GM12874 (cell line): ENCODE measurements at regions not wholly inside any gene's neighbourhood (a gene's known extent, or its start where the extent isn't known, plus 50 kb on each side); places are given as distances from the start of the nearest gene placed in this dataset.

Experiments
- TF ChIP-seq, protein P1 (sequence below): IDR thresholded peaks from 2 replicates; pipeline ENCODE4 v1.5.1; 2011; ENCODE audit warnings: low read depth, mild to moderate bottlenecking, control low read depth, low read length, moderate library complexity; ENCODE audit not compliant: insufficient read depth

GRCh38 chr1:56218023-56218422 is 361.3 kb downstream of the PLPP3 start:
- TF ChIP-seq, protein P1, sequence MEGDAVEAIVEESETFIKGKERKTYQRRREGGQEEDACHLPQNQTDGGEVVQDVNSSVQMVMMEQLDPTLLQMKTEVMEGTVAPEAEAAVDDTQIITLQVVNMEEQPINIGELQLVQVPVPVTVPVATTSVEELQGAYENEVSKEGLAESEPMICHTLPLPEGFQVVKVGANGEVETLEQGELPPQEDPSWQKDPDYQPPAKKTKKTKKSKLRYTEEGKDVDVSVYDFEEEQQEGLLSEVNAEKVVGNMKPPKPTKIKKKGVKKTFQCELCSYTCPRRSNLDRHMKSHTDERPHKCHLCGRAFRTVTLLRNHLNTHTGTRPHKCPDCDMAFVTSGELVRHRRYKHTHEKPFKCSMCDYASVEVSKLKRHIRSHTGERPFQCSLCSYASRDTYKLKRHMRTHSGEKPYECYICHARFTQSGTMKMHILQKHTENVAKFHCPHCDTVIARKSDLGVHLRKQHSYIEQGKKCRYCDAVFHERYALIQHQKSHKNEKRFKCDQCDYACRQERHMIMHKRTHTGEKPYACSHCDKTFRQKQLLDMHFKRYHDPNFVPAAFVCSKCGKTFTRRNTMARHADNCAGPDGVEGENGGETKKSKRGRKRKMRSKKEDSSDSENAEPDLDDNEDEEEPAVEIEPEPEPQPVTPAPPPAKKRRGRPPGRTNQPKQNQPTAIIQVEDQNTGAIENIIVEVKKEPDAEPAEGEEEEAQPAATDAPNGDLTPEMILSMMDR, result no peak

DNA sequence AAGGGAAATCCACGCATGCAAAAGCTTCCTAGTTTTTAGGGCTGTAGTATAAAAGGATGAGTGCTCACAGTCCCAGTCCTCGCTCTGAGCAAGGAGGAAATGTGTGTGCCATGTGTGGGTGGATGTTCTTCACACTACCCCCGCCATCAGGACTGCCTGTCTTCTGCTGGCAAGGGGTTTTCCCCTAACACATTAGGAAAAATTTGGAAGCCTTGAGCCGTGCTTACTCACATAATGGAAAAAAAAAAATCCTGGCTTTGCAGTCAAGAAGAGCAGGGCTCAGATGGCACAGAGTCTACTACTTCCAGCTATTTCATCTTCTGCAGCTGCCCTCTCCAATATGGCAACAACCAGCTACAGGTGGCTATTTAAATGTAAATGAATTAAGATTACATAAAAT is 363.1 kb downstream of the PLPP3 start:
- TF ChIP-seq, protein P1, result no peak

GRCh38 chr1:56215771-56216170 is 363.6 kb downstream of the PLPP3 start:
- TF ChIP-seq, protein P1, result no peak

DNA sequence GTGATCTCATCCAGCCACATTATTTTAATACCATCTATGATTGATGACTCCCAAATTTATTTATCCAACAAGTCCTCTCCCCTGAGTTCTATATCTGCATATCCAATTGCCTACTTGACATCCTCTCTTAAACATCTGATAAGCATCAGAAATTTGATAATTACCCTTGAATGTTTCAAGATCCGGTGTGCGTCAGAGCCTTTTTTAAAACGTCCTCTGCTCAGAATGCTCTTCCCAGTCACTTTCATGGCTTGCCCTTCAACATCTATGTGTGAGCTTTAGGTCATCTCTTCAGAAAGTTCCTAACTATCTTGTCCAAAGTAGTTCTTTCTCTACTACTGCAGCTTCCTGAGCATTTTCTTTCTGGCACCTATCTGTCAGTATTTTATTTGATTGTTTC is 364.3 kb downstream of the PLPP3 start:
- TF ChIP-seq, protein P1, result no peak

DNA sequence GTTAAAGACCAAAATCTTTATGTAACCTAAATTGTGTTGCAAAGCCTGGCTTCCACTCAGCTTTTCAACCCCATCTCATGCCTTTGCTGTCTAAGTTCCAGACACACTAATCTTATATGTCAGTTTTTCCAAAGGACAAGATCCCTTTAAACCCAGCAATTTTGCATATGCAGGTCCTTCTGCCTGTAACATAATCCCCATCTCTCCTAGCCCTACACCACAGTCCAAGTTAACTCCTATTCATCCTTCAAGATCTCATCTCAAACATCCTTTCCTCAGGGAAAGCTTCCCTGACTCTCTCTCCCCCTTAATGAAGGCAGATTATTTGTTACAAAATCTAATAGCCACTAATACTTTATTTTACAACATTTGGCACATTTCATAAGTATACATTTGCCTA is 366.3 kb downstream of the PLPP3 start:
- TF ChIP-seq, protein P1, result no peak

DNA sequence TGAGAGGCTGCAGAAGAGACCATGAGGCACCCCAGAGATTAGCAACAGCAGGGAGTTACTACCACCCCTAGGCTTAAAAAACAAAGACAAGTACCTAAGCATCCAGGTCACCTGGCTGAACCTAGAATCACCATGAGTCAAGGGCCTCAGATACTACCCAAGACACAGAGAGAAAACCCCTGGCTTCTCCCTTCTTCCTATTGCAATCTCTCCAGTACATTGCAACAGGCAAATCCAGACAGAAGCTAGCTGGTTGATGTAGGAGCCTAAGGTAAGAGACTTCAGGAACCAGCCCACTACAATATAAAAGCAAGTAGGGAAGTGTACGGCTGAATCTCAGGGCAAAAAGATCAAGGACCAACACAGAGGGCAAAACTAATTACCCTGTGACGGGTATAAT is 367.2 kb downstream of the PLPP3 start:
- TF ChIP-seq, protein P1, result no peak

DNA sequence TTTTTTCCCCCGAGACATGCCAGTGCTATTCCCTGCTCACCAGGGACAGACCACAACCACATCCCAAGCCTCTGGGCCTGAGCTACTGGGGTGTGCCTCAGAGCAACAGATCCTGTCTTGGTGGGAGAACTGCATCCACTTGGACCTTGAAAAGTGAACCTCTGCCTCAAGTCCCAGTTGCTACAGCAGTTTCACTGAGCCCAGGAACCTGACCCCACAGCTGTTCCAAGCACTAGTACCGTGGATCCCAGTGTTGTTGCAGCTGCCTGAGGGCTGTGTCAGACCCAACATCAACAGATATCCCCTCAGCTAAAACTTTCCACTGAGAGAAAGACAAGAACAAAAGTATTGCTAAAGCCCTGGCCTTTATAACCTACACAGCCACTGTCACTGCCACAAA is 373.0 kb downstream of the PLPP3 start:
- TF ChIP-seq, protein P1, result no peak

DNA sequence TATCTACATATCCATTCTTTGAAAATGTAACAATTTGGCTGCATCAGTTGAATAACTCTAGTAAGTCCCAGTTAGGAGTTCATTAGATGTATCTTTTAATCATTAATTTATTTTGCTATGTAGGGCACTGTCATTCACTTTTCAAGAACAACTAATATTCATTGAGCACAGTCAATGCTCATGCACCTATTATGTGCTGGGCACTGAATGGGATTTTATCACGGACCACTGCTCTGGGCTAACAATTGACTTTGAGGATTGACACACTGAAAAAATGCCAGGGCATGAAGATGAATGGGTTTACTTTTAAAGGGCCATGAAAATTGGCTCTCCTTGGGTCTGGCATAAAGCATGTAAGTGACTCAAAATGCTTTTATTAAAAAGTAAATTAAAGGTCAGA is 375.2 kb downstream of the PLPP3 start:
- TF ChIP-seq, protein P1, result no peak
